NCI-H1436 treated with DMSO at 0.1 percent for 48 hours (cell line): ENCODE measurements at regions not wholly inside any gene's neighbourhood (a gene's known extent, or its start where the extent isn't known, plus 50 kb on each side); places are given as distances from the start of the nearest gene placed in this dataset.
"Not testable (repeated sequence)": the region's sequence is repeated elsewhere in the genome, so short reads cannot be mapped to it uniquely, and the experiment has no call there.

ENCODE experiments used
- DNase-seq: peaks from one replicate; lab custom pipeline; 2025; lab: John Stamatoyannopoulos, UW

DNA sequence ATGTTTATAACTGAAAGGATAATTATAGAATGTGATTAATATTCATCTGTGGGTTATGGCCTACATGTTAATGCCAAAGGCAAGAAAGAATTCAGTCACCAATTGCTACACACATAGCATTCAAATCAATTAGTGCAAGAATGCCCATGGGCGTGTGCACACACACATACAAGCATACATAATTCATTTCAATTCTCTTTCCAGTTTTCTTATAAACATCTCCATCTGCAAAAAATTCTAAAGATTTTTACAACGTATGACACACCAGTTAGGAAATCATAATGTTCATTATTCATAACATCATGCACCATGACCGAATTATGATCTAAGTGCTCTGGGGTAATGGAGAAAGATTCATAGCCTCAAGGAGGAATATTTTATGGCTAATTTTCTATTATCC, 111.0 kb upstream of the ADTRP start:
- no peak for DNase-seq

DNA sequence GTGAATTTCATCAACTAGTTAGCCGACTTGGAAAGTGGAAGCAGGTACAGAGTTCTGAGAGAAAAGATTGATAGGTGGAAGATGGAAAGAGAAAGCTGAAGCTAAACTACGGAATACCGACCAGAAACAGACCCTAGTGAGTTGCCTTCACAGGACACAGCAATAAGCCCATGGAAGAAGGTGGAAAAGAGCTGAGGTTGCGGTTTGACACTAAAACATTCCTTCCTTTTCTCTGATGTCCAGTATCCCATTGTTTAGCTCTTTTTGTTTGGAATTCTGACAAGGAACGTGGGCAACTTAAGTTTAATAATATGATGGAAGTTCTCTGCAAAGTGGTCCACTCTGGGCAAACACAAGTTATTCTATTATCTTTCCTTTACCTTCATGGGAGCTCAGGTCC, 110.1 kb upstream of the ADTRP start:
- DNase-seq = no peak

- DNase-seq = no peak
Measured at GRCh38 chr6:11885159-11885558, 106.6 kb upstream of the ADTRP start.

GRCh38 chr6:11883471-11883870, 104.9 kb upstream of the ADTRP start:
- not testable (repeated sequence) for DNase-seq

DNA sequence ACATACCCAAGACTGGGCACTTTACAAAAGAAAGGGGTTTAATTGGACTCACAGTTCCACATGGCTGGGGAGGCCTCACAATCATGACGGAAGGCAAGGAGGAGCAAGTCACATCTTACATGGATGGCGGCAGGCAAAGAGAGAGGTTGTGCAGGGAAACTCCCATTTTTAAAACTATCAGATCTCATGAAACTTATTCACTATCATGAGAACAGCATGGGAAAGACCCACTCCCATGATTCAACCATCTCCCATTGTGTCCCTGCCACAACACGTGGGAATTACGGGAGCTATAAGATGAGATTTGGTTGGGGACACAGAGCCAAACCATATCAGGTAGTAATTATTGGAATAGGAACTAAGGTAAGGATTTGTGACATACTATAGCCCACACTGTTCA, 101.6 kb upstream of the ADTRP start:
- DNase-seq = not testable (repeated sequence)

DNA sequence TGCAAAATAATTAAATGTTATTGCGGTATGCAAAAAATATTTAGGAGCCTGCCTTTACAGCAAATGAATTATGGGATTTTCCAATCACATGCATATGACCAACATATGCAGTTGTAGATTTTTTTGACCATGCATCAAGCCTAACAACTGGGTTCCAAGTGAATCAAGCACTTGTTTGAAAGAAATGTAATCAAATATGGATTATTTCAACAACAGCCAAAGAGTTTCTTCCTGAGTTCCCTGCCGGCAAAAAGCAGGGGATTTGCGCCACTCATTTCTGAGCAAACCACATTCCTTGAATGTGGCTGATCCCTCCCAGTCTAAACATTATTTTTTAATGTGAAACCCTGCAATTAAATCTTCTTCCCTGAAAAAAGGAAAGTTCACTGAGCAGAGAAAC, 100.1 kb upstream of the ADTRP start:
- no peak for DNase-seq

DNA sequence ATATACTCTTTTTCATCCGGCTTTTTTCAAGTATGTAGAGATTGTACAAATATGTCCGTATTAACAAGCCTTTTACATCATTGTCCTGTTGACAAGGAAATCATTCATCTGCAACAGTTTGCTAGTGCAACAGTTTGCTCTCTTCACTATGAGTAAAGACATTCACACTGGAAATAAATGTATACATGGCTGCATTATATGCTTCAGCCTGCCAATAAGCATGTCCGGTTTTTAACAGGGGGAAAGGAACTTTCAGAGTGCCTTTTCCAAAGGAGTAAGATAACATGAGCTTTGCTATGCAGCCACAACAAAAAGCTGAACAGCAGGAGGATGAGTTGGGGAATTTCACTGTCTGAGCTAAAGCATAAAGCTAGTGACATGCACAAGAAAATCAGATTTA, 99.4 kb upstream of the ADTRP start:
- DNase-seq = no peak

DNA sequence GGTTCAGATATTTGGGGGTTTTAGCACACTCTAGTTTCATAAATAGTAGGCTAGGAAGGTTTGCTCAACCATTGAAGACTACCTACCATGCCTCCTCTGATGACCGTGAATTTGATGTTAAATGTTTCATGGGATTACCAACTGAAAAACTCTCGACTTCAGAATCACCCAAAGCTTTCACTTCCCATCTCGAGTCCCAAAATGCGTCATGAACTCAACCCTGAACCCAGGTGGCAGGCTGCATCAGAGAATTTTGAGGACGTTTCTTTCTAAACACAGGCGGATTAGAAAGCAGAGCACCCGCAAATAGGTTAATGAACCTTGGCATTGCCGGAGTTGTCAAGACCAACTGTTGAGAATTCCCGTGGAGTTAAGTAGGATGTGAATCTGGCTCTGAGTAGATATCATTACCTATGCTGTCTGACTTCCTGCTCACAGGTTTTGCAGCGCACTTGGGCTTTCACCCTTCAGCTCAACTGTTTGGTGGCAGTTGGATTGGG, 98.4 kb upstream of the ADTRP start:
- DNase-seq = no peak

DNA sequence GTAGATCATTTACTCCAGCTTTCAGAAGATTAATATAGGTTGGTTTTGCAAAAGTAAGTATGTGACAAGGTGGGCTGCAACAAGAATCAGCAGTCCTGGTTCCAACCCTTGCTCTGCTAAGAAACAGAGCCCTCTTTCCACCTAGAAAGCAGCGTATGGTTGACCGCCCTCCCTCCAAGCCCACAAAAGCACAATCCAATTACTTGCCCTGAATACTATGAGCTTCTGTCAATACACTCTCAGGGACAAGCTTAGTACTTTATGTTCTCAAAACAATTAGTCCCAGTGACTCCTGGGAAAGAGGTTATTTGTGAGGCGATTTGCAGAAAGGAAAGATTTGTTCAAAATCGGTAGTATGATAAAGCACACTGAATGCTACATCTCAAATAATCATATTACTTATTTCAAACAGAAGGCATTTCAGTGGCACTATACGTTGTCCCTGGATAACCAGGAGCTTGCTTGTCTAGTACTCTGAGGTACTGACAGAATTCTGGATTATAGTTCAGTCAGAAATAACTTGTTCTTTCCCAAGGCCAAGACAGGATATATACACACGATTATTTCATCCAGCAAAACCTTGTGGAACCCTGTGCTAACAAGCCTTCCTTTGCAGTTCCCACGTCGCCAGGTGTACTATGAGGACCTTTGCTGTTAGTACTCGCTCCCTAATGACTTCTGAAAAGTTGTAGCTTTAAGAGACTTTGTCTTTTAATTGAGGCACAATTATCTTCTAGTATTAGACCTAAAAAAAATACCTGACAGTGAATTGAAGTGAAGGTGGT, 96.9 kb upstream of the ADTRP start:
- no peak for DNase-seq

- no peak for DNase-seq
Measured at GRCh38 chr6:11869672-11870340, 91.2 kb upstream of the ADTRP start.

DNA sequence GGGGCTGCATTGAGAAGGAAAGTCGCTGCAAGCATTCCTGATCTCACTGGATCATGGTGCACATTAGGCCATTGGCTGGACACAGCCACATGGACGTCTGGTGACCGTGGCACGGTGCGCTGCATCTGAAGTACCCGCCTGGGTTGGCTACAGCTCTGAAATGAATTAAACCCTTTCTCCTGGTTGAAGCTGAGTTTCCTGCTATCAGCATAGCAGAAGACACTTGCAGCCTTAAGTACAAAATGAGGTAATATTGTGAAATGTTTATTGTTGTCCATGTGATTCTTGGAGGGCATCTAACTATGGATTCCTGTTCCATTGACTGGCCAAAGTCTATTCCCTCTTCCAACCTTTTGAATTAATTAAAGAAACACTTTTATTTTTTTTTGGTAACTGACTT, 89.8 kb upstream of the ADTRP start:
- DNase-seq = no peak

GRCh38 chr6:11865680-11866300, 87.2 kb upstream of the ADTRP start:
- no peak for DNase-seq

DNA sequence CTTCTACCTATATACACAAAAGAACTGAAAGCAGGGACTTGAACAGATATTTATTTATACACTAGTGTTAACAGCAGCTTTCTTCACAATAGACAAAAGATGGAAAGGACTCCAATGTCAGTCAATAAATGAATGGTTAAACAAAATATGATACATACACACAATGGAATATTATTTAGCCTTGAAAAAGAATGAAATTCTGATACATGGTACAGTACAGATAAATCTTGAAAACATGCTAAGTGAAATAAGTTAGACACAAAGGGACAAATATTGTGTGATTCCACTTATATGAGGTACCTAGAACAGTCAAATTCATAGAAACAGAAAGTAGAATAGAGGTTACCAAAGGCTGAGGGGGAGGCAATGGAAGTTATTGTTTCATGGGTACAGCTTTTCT, 79.8 kb upstream of the ADTRP start:
- DNase-seq = no peak

GRCh38 chr6:11855743-11856142, 77.1 kb upstream of the ADTRP start:
- DNase-seq = no peak

GRCh38 chr6:11854408-11855165, 76.0 kb upstream of the ADTRP start:
- DNase-seq = no peak

DNA sequence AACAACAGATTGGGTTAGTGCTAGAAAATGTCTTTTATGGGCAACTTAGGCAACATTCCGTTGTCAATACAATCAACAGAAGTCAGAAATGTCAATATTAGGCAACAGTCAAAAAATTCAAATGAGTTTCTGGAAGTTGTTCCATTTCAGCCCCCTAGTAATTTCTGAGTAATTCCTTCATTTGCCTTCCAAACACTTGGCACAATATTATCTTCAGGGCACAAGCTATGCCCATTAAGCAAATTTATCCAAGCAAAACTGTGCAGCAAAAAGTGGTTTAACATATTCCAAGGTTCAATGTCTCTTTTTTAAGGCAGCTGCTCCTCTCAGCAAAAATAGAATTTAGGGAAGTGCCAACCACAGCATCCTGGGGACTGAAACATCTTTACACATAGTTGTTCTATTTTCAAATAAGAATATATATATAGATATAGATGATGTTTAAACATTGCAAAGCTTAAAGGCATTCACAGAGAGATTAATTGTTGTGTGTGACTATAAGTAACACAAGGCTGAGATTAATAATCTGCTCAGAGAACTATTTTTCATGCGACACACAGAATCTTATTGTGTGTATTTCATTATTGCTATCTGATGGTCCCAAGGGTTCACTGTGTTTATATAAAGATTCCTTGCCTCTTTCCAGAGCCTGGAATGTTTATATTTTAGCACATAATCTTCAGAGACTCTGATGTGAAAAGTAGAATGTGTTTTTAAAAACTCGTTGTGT, 75.2 kb upstream of the ADTRP start:
- DNase-seq = no peak

GRCh38 chr6:11852061-11852651, 73.6 kb upstream of the ADTRP start:
- no peak for DNase-seq

- no peak for DNase-seq
Measured at GRCh38 chr6:11851387-11851786, 72.8 kb upstream of the ADTRP start.

- DNase-seq = no peak
Measured at GRCh38 chr6:11848852-11849731, 70.5 kb upstream of the ADTRP start.

DNA sequence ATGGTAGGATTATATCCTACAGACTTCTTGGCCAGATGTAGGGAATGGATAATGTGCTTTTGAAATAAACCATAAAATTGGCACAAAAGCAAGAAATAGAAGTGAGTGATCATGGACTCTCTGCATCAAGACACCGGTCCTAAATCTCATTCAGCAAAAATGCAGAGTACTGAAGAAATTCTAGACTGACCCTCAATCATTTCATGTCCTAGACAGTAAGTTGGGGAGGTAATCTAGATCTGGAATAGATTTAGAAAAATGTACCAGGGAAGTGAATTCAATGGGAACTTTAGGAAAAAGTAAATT, 69.7 kb upstream of the ADTRP start:
- DNase-seq = no peak
